ENCODE measurements at regions not wholly inside any gene's neighbourhood (a gene's known extent, or its start where the extent isn't known, plus 50 kb on each side); places are given as distances from the start of the nearest gene placed in this dataset.

DNA sequence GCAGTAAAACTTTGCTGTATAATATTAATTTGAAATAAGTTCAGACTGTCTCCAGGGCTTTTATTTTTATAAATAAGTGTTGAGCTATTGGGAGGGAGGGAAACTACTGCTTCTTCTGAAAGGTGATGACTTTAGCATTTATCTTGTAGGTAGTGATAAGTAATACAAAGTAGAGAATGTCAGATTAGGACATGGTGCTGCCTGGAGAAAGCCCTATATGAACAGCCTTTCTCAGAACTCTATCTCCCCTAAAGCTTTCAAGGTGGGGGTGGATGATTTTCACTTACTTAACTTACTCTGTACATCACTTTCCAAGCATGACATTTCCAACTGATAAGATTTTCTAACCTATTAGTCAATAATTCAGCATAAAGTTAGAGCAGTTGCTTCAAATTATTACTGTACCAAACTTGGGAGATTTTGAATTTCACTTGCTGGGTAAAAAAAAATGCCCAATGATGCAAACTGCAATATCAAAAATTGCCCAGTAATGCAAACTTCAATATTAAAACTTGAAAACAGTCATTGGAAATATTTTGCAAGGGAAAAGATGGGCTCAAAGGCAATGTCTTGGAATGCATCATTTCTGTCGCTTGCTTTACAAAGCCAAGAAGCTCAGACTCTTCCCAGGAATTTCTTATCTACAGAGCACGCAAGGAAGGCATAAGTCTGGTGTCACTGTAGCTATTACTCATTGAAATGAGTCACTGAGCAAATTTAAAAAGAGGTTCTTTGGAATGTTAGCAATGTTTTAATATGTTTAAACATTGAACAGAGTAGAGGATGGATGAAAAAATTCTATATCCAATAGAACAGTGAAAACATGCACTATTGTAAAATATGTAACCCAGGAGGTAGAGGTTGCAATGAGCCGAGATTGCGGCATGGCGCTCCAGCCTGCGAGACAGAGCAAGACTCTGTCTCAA lies 569.5 kb downstream of the PSAT1 start:
- Histone ChIP-seq H3K27me3 (ENCODE audit: low read depth) (no peaks in the 10 kb centered on the region), H3K36me3 (no peaks in the 10 kb centered on the region), H3K9me3 (no peaks in the 10 kb centered on the region), H3K4me1 (no peaks in the 10 kb centered on the region), H3K4me3 (no peak overlapping the region), H3K27ac (no peak overlapping the region)
- TF ChIP-seq, protein P1, sequence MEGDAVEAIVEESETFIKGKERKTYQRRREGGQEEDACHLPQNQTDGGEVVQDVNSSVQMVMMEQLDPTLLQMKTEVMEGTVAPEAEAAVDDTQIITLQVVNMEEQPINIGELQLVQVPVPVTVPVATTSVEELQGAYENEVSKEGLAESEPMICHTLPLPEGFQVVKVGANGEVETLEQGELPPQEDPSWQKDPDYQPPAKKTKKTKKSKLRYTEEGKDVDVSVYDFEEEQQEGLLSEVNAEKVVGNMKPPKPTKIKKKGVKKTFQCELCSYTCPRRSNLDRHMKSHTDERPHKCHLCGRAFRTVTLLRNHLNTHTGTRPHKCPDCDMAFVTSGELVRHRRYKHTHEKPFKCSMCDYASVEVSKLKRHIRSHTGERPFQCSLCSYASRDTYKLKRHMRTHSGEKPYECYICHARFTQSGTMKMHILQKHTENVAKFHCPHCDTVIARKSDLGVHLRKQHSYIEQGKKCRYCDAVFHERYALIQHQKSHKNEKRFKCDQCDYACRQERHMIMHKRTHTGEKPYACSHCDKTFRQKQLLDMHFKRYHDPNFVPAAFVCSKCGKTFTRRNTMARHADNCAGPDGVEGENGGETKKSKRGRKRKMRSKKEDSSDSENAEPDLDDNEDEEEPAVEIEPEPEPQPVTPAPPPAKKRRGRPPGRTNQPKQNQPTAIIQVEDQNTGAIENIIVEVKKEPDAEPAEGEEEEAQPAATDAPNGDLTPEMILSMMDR (IDR thresholded peaks at IDR 0.05) = no peak
- DNase-seq = no peak
- ATAC-seq = no peak
- intact Hi-C loops (cut with DNase I) = no loop called here

DNA sequence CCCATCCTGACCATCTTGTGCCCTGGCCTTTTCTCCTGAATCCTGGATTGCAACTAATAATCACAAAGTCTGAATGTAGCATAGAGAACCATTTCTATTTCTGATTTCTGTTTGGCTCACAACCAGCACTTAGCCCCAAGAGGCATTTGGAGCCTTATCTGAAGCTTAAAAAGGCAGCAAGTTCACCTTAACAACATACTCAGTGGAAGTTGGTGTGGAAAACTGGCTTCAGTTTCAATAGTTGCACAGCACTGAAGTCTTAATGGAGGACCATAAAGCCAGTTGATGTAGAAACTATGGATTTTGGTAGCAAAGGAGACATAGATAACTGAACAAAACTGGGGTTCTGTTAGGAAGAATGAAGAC lies 574.1 kb downstream of the PSAT1 start:
- TF ChIP-seq, protein P1 (IDR thresholded peaks at IDR 0.05) = no peak
- Histone ChIP-seq H3K9me3 (no peaks in the 10 kb centered on the region), H3K4me1 (no peaks in the 10 kb centered on the region), H3K27me3 (ENCODE audit: low read depth) (no peaks in the 10 kb centered on the region), H3K27ac (no peak overlapping the region), H3K36me3 (no peaks in the 10 kb centered on the region), H3K4me3 (no peak overlapping the region)
- ATAC-seq (no peak), DNase-seq (no peak)
- intact Hi-C loops (cut with DNase I) = no loop called here

DNA sequence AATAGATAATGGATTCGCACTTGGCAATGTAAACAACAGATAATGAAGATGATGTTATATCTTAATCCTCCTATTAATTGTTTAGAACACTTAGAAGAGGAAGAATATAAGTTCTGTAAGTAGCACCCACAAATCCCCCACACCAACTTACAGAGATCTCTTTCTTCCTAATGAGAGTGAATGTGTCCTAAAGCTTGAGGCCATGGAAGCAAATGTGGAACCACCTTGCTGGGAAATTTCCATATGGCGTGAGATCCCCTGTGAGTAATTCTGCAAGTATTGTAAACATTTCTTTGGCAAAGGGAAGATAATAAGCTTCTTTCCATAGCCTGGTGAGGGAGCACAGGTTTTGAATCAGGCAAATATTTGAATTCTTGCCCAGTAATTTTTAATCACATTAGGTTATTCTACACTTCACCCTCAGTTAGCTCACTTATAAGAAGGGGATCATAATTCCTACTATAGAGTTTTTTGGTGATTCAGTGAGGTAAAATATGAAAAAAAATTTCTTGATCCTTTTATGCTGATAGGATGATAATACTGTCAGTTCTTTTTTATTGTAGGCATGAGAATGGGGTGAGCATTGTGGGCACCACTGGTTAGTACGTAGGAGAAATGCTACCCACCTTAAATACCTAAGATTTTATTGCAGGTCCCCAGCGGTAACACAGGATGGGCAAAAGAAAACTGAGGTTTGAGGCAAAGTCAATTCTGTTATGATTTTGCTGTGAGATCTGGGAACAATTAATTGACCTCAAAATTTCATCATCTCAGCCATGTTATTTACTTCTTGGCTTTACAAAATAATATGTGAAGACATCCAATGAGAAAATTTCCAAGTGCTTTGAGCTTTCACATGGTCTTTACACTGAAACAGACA lies 574.8 kb downstream of the PSAT1 start:
- H3K4me3 ChIP-seq = no peak overlapping the region
- no peaks in the 10 kb centered on the region for H3K4me1 ChIP-seq
- no peak overlapping the region for H3K27ac ChIP-seq
- intact Hi-C loops (cut with DNase I) = no loop called here
- TF ChIP-seq, protein P1 (IDR thresholded peaks at IDR 0.05) = no peak
- no peaks in the 10 kb centered on the region for H3K36me3 ChIP-seq
- no peak for DNase-seq
- no peaks in the 10 kb centered on the region for H3K9me3 ChIP-seq
- H3K27me3 ChIP-seq (ENCODE audit: low read depth) = no peaks in the 10 kb centered on the region
- ATAC-seq = no peak

DNA sequence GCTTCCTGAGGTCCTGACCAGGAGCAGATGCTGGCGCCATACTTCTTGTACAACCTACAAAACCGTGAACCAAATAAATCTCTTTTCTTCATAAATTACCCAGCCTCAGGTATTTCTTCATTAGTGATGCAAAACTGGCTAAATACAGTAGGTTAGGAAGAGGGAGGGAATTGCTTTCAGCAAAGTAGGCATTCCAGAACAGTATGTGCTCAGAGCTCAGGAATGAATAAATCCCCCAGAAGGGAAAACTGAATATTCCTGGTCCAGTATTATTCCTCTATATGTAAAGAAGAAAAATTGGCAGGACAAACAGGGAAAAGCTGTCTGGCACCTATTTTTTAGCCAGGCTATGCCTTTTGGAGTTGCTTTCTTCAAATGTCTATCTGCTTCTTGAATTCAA lies 577.1 kb downstream of the PSAT1 start:
- TF ChIP-seq, protein P1 (IDR thresholded peaks at IDR 0.05) = no peak
- H3K27me3 ChIP-seq (ENCODE audit: low read depth) = no peaks in the 10 kb centered on the region
- DNase-seq = no peak
- H3K4me3 ChIP-seq = no peak overlapping the region
- ATAC-seq = no peak
- H3K27ac ChIP-seq = no peak overlapping the region
- H3K4me1 ChIP-seq = no peaks in the 10 kb centered on the region
- intact Hi-C loops (cut with DNase I) = no loop called here
- H3K36me3 ChIP-seq = no peaks in the 10 kb centered on the region
- H3K9me3 ChIP-seq = no peaks in the 10 kb centered on the region

DNA sequence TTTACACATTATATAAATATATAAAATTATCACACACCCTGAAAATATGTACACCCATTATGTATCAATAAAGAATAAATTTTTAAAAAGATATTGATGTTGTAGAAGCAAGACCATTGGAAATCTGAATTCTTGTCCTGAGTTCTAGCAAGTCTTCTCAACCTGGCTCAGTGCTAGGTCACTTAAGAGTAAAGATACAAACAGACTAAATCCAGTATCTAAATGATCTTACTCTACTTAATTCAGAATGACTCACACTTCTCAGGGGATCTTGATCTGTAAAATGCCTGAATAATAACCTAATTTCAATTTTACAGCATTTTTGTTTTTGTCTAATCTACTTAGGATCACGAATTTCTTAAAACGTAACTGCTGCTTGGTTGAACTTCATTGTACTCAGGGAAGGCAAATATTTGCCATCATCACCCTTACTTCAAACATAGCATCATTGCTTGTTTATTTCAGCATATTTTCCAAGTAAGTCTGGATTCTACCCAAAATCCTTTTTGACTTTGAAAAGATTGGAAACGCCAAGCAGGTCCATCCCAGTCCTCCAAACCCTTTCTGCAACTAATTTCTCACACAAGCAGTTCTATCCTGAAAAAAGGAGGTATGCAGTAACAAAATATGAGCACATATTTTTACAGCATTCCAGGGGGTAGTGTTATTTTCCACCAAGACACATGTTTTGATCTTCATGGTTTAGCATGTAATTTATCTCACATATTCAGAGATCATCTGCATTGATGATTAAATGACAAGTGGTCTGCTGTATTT lies 582.6 kb downstream of the PSAT1 start:
- DNase-seq (no peak), ATAC-seq (no peak)
- intact Hi-C loops (cut with DNase I) = no loop called here
- no peak overlapping the region for H3K27ac ChIP-seq
- H3K4me3 ChIP-seq = no peak overlapping the region
- H3K4me1 ChIP-seq = no peaks in the 10 kb centered on the region
- no peaks in the 10 kb centered on the region for H3K36me3 ChIP-seq
- no peaks in the 10 kb centered on the region for H3K9me3 ChIP-seq
- TF ChIP-seq, protein P1 (IDR thresholded peaks at IDR 0.05) = no peak
- H3K27me3 ChIP-seq (ENCODE audit: low read depth) = no peaks in the 10 kb centered on the region

All from lower lobe of right lung (tissue), 2 donors.